ENCODE measurements at regions not wholly inside any gene's neighbourhood (a gene's known extent, or its start where the extent isn't known, plus 50 kb on each side); places are given as distances from the start of the nearest gene placed in this dataset.
"Not testable (repeated sequence)": the region's sequence is repeated elsewhere in the genome, so short reads cannot be mapped to it uniquely, and the experiment has no call there.

DNA sequence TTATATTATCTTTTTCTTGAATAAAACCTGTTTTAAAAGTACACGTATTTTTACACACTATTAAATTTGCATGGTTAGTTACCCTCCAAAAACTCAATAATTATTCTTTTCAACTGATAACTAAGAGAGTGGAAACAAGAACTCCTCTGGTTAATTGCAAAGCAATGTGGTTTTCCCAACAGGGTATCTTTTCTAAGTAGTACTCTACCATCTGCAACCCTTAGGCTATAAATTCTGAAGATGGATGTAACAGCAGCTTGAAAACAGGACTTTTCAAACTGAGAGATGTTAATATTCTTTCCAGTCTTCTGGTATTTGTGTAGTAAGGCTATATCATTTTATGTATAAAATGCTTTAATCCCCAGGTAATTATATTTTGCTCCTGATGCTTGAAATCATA is 916.1 kb upstream of the POT1 start:
- DNase-seq (ENCODE audit: low read depth in 2 of 2): no peak

DNA sequence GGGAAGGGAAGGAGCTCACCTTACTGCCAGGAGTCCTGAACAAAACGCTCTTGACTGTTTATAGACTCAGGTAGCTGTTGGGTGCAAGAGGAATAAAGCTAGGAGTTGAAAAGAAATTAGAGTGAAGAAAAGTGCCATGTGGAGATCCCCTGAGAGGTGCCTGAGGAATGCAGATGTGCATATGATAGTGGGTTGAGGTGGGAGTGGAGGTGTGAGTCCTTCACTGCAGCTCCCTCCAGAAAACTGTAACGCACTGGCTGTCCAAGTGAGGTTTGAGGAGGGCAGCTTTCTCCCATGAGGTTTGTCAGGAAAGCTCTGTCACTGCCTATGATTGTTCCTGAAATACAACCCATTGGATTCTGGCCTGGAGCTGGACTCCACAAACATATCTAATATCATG is 904.8 kb upstream of the POT1 start:
- DNase-seq (ENCODE audit: low read depth in 2 of 2): no peak

DNA sequence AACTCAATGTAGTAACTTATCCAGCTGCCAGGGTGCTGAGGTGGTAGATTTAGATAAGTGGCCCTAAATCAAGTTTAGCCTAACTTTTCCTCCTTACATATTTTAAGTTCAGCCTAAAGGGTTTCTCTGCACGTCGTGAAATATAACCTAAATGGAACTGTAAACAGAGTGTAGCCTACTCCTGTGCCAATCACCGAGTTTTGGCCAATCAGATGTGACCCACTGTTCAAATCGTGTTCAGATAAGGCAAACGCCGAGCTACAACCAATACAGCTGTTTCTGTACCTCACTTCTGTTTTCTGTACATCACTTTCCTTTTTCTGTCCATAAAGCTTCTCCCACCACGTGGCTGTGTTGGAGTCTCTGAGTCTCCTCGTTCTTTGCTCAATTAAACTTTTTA is 904.2 kb upstream of the POT1 start:
- no peak for DNase-seq (ENCODE audit: low read depth in 2 of 2)

DNA sequence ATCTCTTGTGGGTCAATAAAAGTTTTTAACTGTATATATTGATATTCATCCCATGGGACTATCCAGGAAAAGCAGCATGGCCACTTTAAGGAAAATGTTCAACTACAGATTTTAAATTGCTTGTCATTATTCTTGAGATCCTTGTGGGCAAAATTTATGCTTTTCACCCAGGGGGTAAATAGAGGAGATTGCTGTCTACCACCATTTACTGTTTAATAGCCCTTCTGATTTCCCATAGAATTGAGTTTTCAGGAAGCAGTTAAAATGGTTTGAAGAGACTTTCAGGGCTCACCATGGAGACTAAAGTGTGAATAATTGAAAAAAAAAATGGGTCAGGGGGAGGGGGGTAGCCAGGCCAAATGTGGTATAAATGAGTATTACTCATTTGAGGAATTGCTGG is 901.1 kb upstream of the POT1 start:
- no peak for DNase-seq (ENCODE audit: low read depth in 2 of 2)

DNA sequence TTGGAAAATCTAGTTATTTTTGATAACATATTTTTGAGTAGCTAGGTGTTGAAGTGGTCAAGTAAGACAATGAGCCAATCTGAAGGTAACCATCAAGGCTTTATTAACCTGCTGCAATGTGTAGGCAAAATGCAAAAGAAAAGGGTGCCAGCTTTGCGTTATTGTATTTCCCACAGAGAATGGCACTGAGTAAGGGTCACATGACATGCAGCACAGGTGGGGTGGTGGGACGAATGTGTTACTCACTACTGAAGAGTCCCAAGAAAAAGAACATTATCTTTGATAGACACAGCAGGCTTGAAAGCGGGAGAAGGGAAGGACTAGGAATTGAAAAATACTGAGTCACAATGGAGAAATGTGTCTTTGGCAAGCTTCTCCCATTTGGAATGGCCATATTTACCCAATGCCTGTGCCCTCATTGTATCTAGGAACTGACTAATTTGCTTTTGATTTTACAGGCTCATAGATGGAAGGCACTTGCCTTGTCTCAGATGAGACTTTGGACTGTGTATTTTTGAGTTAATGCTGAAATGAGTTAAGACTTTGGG is 898.6 kb upstream of the POT1 start:
- no peak for DNase-seq (ENCODE audit: low read depth in 2 of 2)

DNA sequence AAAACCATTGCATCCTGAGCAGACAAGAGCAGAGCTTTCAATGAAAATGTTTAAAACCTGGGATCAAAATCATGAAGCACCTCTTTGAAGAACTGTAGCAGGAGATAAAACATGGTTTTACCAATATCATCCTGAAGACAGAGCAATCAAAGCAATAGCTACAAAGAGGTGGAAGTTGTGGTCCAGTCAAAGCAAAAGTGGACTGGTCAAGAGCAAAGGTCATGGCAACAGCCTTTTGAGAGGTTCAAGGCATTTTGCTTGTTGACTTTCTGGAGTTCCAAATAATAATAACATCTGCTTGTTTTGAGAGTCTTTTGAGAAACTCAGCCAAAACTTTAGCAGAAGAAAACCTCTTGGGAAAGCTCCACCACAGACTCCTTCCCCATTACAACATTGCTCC is 893.9 kb upstream of the POT1 start:
- no peak for DNase-seq (ENCODE audit: low read depth in 2 of 2)

DNA sequence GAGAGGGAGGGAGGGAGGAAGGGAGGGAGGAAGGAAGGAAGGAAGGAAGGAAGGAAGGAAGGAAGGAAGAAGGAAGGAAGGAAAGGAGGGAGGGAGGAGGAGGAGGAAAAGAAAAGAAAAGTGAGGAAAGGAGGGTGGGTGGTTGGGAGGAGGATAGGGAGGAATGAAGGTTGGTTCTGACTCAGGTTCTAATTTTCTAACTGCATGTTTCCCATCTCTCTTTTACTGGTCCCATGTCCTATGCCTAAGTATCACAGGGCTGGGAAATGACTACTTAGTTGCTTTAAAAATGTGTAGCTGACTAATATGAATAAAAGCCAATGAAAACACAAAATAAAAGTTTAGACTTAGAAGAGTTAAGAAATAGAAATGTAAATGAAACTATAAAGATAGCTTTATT is 890.9 kb upstream of the POT1 start:
- DNase-seq (ENCODE audit: low read depth in 2 of 2): no peak

DNA sequence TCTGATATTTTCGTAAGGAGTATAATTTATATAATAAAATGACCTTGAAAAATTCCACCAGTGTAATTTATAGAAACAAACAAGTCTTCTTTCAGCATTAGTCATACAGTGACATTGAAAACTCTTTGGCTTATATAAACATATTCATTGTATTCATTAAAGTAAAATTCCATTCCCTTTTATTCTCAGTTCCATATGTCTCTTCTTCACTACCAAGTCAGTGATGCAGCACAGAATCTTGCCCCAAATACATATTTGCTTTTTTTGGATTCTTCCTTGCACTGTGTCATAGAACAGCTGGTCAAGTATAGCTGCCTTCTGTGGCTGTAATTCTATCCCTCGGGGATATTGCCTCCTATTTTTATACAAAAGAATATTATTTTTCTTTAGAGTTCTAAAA is 884.5 kb upstream of the POT1 start:
- no peak for DNase-seq (ENCODE audit: low read depth in 2 of 2)

DNA sequence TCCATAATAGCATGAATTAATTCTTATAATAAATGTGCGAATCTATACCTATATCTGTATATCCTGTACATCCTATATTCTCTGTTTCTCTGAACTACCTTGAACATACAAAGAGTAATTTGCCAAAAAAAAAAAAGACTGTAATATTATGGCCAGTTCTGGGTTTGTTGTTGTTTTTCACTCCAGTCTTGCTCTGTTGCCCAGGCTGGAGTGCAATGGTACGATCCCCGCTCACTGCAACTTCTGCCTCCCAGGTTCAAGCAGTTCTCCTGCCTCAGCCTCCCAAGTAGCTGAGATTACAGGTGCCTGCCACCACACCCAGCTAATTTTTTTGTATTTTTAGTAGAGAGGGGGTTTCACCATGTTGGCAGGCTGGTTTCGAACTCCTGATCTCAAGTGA is 876.9 kb upstream of the POT1 start:
- DNase-seq (ENCODE audit: low read depth in 2 of 2): not testable (repeated sequence)

DNA sequence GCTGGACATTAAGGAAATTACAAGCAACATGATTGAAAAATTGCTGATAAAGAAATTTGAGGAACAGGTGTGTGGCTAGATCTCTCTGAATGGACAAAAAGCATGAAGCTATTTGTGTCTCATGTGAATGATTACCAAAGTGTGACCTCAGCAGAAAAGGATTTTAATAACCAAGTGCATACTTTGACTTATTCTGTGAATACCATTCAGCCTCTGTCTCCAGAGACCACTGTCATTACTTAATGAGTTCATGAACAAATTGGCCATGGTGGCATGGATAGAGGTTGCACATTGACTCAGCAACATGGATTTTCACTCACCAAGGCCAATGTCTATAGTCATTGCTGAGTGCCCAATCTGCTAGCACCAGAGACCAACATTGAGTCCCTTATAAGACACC is 874.6 kb upstream of the POT1 start:
- no peak for DNase-seq (ENCODE audit: low read depth in 2 of 2)

DNA sequence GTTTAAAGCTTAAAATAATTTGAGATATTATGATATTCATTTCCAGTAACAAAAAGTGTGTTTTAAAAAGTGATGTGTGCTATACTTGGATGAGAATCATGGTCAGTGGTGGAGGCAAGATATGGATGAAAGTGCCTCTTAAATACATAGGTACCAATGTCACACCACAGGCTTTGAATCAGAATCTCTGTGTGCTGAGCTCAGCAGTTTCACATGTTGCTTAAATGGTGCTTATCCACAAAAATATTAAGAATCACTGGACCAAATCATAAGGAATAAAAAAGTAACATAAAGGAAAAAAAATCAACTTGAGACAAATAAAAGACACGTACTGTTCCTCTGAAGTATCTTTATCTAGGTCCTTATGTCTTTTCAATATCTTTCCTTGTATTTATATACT is 850.5 kb upstream of the POT1 start:
- no peak for DNase-seq (ENCODE audit: low read depth in 2 of 2)

DNA sequence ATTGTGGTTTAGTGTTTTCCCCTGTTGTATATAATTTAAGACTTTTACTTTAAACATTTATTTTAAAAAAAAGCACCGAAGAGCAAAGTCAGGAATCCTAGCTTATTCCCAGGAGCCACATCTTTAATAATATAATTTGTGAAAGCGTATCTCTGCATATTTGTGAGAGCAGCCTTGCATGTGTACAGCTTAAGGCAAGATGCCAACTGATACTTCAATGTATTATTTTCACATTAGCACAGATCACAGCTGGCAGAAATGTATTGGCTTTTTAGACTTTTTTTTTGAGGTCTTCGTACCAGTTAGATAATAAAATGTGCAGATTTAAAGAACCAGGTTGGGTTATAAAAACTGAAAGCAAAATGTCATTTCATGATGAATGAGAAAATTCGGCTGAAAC is 845.7 kb upstream of the POT1 start:
- no peak for DNase-seq (ENCODE audit: low read depth in 2 of 2)

DNA sequence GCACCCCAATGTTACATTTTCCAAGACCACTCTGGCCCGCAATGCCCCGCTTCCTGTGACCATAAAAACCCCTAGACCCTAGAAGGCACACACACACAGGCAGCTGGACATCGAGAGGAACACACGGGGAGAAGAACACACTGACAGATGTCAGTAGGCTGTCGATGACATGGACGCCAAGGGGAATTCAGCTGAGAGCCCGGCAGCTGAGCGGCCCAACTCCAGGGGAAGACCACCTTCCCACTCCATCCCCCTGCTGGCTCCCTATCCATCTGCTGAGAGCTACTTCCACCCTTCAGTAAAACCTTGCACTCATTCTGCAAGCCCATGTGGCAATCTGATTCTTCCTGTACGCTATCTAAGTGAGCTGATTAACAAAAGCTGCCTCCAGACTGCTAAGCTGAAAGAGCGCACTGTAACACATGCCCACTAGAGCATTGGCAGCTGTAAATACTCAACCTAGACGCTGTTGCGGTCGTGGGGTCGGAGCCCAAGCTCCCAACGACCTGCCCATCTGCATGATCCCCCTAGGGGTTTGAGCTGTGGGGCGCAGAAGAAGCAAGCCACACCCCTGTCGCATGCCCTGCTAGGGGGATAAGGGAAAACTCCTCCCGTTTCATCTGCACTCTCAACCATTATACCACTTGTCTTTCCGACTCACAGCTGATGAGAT is 843.6 kb upstream of the POT1 start:
- no peak for DNase-seq (ENCODE audit: low read depth in 2 of 2)

DNA sequence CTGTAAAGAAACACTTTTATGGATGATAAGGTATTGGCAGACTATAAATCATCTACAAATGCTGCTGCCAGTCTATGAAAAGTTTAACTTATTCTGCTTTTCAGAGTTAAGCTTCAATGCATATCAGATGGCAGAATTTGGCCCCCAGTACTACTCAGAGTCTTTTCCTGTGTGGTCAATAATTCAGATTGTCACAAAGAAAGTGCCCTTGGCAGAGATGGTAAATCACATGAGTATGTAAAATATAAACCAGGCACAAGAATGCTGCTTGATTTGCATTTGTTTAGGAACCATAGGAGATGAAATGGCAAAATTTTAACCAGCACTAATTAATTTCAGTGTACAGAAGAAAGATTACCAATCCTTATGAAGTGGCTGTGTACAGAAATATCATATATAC is 818.3 kb upstream of the POT1 start:
- DNase-seq (ENCODE audit: low read depth in 2 of 2): no peak

DNA sequence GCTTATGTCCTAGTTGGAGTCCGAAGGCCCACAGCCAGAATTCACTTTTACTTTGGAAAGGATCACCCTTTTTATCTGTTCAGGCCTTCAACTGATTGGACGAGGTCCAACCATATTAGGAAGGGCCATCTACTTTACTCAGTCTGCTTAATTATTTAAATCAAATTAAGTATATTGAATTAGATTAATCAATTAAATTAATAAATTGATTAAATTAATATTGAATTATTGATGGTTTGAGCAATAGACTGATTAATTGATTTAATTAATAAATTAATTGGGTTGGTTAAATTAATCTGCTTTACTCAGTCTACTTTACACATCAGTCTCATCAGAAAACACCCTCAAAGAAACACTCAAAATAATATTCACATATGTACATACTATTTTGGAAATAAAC is 816.9 kb upstream of the POT1 start:
- no peak for DNase-seq (ENCODE audit: low read depth in 2 of 2)

DNA sequence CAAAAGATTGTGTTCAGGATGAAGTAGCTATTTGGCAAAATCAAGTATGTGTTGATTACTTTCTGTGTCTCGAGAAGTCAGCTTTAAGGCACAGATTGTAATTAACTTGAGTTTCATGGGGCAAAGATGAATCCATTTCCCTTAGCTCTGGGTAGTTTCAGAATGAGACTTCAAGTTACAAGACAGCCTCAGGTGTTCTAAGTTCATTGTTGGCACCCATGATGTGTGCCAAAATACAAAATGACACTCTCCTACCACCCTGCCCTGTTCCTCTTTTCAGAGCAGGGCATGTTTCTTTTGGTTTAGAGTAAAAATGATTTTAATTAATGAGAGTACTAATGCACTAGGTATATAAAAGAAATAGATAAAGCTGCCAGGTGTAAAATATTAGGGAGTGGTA is 797.6 kb upstream of the POT1 start:
- no peak for DNase-seq (ENCODE audit: low read depth in 2 of 2)

DNA sequence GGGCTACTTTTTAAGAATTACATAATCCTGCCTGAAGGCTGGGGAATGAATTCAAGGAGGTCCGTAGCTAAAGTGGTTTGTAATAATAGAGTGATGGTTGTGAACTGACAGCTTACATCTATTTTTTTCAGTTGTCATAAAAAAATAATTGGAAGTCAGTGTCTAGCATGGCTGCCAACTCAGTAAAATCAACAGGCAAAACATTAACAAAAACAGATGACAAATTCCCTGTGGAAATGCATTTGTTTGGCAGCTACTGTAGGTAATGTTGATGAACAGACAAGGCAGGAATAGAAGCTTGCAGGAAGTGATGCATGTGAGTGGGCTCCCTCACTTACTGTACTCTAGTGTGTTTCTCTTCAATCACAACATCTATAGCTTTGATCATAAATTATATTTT is 766.0 kb upstream of the POT1 start:
- no peak for DNase-seq (ENCODE audit: low read depth in 2 of 2)

DNA sequence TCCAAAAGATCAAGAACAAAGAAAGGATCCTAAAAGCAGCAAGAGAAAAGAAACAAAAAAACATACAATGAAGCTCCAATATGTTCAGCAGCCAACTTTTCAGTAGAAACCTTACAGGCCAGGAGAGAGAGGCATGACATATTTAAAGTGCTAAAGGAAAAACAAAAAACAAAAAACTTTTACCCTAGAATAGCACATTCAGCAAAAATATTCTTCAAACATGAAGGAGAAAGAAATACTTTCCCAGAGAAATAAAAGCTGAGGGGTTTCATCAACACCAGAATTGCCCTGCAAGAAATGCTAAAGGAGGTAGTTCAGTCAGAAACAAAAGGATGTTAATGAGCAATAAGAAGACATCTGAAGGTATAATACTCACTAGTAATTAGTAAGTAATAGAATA is 753.5 kb upstream of the POT1 start:
- no peak for DNase-seq (ENCODE audit: low read depth in 2 of 2)

DNA sequence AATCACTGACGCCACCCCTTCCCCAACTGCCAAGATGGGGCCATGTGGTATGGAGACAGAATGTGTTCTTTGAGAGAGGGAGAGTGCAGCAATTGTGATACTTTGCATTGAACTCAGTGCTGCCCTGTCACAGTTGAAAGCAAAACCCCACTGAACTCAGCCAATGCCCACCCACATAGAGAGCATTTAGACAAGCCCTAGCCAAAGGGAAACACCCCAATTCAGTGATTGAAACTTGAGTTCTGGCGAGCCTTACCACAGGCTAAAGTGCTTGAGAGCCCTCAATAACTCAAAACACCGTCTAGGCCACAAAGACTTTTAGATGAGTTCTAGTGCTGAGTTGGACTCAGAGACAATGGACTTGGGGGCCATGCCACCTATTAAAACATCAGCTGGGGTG is 751.9 kb upstream of the POT1 start:
- no peak for DNase-seq (ENCODE audit: low read depth in 2 of 2)

DNA sequence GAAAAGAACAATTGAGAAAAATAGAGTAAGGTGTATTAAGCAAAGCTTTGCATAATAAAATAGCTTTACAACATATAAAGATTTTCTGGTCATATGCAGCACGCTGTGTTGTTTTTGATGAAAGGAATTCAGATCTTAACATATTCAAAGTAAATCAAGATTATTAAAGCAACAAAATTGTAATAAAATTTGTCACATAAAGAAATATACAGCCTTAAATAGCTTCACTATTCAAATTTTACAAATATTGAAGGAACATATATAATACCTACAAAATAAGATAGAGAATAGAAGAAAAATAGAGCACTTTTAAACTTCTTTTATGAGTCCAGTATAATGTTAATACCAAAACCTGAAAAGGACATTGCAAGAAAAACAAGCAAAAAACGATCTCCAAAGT is 749.1 kb upstream of the POT1 start:
- DNase-seq (ENCODE audit: low read depth in 2 of 2): no peak

DNA sequence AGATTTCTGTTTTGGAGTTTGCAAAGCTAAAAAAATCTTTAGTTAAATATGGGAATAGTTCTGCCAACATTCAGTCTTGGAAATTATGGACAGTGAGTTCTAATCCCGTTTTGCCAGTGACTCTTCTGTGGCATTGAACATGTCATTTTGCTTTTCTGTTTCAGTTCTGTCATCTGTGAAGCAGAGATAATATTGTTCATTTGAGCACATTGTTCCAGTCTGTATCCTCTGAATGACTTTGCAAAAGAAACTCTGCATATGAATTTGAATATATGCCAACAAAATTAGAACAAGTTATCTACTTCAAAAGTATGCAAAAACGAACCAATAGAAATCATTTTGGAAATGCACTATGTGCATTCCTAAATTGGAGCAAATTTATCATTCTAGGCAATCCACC is 746.0 kb upstream of the POT1 start:
- DNase-seq (ENCODE audit: low read depth in 2 of 2): no peak

DNA sequence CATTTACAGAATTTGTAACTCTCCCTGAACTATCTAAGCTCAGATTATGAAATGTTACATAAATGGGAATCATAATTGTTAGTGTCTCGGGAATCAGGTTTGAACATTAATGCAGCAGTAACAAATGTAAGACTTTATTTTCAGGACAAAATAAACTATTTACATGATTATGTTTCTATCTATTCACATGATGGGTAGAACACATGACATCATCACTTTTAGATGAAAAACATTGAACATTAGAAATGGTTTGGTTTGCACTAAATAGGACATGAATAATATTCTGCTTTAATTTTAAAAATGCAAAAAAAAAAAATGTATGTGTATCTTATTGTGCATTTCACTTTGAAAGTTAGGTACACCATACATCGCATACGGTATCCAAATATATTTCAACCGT is 745.5 kb upstream of the POT1 start:
- no peak for DNase-seq (ENCODE audit: low read depth in 2 of 2)

DNA sequence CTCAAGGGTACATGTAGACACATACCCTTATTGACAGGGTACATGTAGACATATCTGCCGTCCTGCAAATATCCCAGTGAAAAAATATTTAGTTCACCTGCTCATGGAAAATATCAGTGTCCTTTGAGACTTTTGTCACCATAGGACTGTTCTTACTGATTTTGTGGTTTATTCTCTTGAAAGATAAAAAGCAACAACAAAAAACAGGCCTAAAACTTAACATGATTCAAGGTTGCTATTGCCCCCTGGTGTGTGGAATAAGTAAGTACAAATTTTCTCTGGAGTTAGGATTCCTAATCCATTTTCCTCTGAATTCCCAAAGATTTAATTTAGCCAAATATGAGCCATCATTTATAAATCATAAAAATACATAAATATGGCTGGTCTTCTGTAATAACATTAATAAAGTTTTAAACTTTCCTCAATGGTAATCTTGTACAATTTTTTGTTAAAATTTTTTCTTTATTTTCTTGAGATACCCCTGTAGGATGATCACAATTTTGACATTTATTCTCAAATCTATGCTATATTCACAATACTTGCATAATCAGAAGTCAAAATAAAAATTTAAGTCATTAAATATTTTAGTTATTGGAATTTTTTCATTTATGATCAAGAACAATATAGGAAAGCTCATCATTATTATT is 741.4 kb upstream of the POT1 start:
- DNase-seq (ENCODE audit: low read depth in 2 of 2): no peak

All from fibroblast of skin of left quadriceps (primary cell).